NCI-H146 (cell line): ENCODE measurements at regions not wholly inside any gene's neighbourhood (a gene's known extent, or its start where the extent isn't known, plus 50 kb on each side); places are given as distances from the start of the nearest gene placed in this dataset.

ENCODE experiments used
- DNase-seq: peaks from one replicate; lab custom pipeline; 2025; lab: John Stamatoyannopoulos, UW

DNA sequence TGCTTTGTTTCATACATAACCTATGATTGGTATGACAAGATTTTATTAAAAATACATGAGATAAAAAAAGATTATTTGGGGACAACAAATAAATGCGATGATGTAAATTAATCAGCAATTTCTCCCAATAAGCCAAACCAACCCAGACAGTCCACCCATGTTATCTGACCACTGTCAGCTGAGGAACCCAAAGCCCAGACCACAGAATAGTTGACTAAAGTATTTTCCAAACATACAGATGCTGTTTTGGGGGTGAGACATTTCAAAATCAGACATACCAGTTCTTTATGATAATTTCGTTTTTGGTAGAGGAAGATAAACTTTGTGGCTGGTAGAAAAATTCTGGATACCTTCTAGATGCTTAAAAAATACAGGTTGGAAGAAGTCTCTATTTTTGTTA, 650.8 kb upstream of the FAM241A start:
- DNase-seq, result no peak

DNA sequence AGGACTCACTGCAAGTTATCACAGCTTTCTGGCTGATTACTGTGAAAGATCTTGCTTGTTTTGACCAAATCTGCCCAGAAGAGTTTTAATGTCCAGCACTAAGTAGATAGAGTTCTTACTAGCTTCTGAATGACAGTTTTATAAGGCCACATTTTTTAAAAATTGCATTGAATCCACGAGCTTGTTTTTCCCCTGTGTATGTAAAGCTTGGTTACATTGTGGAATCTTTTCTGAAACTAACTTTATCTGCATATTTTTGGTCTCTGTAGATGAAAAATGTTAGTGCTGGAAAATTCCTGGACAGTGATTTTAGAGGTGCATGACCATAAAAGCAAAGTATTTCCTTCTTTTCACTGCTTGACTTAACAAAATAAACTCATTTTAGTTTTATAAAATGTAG, 650.3 kb upstream of the FAM241A start:
- no peak for DNase-seq

DNA sequence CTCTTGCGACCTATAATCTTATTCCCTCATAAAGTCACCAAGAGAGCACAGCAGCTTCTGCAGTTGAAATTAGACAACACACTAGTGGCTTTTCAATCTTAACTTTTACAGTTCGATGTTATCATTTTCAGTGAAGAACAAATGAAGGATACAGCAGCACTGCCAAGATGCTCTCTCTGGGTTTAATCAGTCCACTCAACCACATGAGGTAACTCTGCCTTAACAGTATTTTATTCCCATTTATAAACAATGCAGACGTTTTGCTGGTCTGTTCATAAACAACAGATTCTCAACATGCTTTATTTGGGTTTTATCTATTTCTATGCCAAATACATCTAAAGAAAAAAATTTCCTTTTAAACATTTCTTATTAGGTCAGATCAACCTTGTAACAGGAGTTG, 646.0 kb upstream of the FAM241A start:
- no peak for DNase-seq

GRCh38 chr4:111499706-111500105, 645.5 kb upstream of the FAM241A start:
- no peak for DNase-seq

DNA sequence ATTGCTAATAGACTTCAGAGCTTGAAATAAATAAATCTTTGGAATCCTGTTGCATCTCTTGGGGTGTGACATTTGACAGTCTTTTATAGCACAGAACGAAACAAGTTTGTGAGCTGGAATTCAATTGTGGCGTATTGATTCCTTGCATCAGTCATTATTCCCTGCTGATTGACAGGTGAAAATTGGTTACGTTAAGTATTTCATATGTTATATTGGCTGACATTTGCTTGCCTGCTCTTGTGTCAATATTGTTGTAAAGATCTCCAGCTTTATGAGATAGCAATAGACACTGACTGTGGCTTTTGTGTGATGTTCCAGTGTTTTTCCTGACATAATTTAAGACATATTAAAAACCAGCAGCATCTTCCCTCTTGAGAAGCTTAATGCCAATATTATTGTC, 644.4 kb upstream of the FAM241A start:
- no peak for DNase-seq

DNA sequence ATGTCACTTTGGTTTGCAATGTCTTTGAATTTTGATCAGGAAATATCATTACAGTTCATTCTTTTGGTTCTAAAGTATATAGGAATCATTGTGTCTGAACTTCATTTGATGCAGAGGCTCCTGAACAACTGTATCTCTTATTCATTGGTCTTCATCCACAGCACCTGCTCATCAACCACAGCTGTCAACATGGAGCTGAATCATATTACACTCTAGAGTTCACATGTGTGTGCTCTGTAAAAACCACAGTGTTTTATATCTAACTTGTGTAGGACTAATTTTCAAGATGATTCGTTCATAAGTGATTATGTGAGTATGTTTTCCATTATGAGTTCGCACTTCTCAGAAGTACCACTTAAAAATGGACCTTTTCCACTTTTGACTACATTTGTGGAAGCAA, 643.3 kb upstream of the FAM241A start:
- no peak for DNase-seq

DNA sequence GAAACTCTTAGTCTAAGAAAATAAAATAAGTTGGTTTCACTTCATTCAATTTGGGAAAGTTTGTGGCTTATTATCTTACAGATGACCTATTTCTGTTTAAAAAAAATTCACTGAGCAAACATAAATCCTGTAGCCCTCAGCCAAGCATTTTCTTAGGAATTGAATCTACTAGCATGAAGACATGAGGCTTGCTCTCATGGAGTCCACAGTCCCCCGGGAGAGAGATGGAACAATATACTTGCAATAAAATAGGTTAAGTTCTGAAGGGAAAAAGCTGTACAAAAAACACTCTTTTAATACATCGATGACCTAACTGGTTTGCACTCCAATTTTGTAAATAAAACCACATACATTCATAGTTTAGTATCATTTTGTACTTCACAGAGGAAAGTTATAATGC, 642.6 kb upstream of the FAM241A start:
- DNase-seq, result no peak

GRCh38 chr4:111506706-111507105, 638.5 kb upstream of the FAM241A start:
- no peak for DNase-seq

GRCh38 chr4:111510535-111510934, 634.7 kb upstream of the FAM241A start:
- DNase-seq, result no peak

GRCh38 chr4:111512081-111512783, 633.0 kb upstream of the FAM241A start:
- DNase-seq, result no peak

- no peak for DNase-seq
Measured at GRCh38 chr4:111519683-111520082, 625.6 kb upstream of the FAM241A start.

- DNase-seq, result no peak
Measured at GRCh38 chr4:111530446-111530845, 614.8 kb upstream of the FAM241A start.

DNA sequence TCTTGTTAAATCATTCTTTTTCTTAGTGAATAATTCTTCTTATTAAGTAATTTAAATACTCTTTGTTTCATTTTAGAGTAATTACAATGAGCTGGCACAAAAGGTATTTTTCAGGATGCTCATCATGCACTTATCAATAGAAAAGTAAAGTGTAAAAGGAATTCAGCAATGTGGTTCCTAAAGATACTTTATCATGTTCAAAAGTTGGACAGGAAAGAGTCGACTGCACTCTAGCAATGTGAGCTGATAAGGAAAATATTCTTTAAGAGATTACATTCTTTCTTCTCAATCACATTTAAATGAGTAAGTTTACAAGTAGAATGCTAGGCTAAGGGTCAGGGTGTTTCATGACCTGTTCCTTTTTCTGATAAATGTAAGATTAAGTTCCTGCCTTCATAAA, 609.5 kb upstream of the FAM241A start:
- DNase-seq, result no peak

DNA sequence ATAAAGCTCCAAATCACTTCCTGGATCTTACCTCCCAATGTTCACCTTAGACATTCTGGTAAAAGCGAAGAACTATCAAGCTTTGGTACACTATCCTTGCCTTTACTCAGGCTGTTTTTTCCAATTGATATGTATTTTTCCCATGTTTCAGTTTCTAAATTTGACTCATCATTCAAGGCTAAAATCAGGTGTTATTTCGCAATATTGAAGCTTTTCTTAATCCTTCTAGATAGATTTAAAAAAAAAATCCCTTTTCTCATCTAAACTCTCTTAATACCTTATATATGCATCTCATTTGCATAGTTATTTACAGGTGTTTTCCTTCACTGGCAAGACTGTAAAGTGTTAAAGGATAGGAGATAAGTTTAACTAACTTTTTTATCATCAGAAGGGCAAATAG, 608.1 kb upstream of the FAM241A start:
- no peak for DNase-seq

DNA sequence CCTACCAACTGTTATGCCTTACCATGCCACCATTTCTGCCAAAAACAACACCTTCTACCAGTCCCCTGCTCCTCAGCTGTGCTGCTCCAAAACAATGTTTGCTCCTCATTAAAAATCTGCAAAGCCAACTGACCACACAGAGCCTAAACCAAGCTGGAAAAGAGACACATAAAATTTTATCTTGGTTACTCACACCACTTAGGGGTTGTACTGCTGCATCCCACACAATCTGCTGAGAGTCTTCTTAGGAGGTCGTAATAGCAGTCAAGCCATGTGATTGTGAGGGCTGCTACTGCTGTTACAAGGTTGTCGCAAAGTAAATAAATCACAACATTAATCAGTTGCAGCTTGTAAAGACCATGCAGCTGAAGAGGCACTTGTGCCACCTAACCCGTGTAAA, 607.4 kb upstream of the FAM241A start:
- no peak for DNase-seq

DNA sequence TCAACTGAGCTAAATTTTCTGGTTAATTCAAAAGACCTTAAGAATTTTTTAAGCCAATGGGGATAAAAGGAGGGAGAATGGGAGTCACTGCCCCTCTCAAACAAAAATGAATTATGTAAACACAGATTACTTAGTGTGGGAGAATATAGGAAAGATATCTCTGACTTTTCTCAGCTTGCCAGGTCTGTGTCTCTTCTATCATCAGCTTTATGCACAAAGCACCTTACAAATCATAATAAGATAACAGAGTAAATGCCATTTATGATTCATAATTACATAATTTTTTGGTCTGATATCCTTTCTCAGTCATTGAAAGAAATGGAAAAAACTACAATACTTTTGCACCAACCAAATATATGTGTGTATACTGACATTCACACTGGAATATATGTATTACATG, 604.6 kb upstream of the FAM241A start:
- DNase-seq, result no peak

DNA sequence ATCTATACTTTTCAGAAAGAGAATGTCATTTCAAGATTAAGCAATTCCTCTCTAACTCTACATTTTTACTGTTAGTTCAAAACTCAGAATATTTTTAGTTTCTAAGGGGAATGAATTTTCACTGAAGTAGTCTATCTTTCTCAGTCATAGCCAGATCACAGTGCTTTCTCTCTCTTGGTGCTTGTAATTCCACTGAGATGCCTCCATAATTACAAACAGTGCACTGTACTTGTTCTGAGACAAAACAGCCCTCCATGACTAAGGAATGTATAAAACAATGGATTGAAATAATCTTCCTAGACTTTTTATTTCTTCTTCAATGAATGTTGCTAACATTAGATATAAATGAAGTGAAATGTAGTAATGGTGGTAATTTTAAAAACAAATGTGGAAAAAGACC, 603.2 kb upstream of the FAM241A start:
- no peak for DNase-seq

DNA sequence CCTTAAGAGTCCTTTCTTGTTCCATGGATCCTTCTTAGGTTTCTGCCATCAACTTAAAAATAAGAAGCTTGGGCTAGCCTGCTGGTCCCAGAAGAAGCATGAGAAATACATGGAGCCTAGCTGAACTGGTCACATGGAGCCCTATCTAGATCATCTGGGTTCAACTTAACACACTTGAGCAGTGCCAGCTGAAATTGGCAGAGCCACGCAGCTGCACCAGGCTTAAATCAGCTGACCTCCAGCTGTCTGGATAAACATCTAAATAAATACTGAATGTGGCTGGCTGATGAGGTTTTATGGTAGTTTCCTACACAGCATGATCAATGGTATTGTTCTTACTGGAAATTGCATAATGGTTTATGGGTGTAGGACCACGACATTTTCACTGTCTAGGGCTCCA, 598.4 kb upstream of the FAM241A start:
- no peak for DNase-seq

GRCh38 chr4:111556141-111556781, 589.0 kb upstream of the FAM241A start:
- no peak for DNase-seq

GRCh38 chr4:111556851-111557250, 588.4 kb upstream of the FAM241A start:
- DNase-seq, result no peak

DNA sequence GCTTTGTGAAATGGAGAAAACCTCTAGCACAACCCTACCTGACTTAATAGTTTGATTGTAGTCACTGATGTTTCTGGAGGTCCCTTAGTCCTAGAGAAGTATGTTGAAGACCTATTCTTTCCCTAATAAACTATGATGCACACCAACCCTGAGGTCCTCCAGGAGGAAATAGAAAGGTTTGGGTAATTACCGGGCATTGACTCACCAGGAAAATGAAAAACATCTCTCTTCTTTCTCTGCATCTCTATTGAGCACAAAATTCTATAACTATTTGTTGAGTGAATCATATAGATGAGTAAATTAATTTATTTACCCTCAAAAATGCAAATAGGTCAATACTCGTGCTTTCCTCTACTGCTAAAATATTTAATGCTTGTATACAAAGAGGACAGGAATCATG, 582.4 kb upstream of the FAM241A start:
- no peak for DNase-seq

DNA sequence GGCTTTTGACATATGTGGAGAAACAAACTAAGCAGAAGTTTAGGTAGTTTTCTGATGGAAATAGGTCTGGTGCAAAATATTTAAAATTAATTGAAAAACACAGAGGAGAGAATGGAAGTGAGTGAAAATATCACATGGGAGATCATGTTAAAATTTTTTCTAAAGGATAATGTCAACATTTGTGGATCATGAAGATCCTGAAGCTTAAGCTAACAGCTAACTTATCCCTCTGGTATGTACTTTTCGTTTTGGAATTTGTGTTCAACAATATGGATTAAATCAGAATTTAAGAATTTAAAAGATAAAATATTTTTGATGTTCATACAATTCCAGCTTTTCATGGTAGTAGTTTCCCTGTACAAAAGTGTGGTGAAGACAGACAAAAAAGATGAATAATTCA, 572.8 kb upstream of the FAM241A start:
- DNase-seq, result no peak

DNA sequence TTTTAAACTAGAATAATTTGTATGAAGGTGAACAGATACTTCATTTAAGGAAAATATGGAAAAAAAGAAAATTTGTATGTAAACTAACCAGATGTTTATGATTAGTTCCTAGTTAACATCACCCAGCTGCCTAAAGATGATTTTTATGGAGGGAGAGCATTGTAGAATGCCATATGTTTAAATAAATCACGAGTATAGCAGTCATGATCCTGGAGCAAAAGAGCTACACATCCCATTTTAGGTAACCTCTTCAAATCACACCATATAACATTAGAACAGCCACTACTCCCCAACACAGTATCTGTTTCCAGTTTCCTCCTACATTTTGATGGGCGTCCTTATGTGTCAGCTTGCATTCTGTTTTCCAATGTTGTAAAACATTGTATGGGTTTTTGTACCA, 571.9 kb upstream of the FAM241A start:
- DNase-seq, result no peak

- no peak for DNase-seq
Measured at GRCh38 chr4:111579767-111580166, 565.5 kb upstream of the FAM241A start.
